ENCODE measurements at regions not wholly inside any gene's neighbourhood (a gene's known extent, or its start where the extent isn't known, plus 50 kb on each side); places are given as distances from the start of the nearest gene placed in this dataset.
"Not testable (repeated sequence)": the region's sequence is repeated elsewhere in the genome, so short reads cannot be mapped to it uniquely, and the experiment has no call there.

GRCh38 chr2:126952216-126952615 is 53.5 kb downstream of the TEX51 start:
- DNase-seq: no peak

GRCh38 chr2:126953483-126953882 is 54.8 kb downstream of the TEX51 start:
- DNase-seq: no peak

- no peak for DNase-seq
These were observed 56.1 kb downstream of the TEX51 start for GRCh38 chr2:126954831-126955230.

GRCh38 chr2:126956773-126957172 is 58.1 kb downstream of the TEX51 start:
- not testable (repeated sequence) for DNase-seq

- DNase-seq: no peak
These were observed 64.7 kb downstream of the TEX51 start for GRCh38 chr2:126963390-126963789.

GRCh38 chr2:126966601-126967000 is 67.9 kb downstream of the TEX51 start:
- no peak for DNase-seq

GRCh38 chr2:126970583-126970982 is 71.9 kb downstream of the TEX51 start:
- DNase-seq: no peak

- DNase-seq: no peak
These were observed 72.4 kb downstream of the TEX51 start for GRCh38 chr2:126971162-126971480.

- DNase-seq: peak; percentile 65
These were observed 73.0 kb downstream of the TEX51 start for GRCh38 chr2:126971481-126972278.

GRCh38 chr2:126972279-126972626 is 73.6 kb downstream of the TEX51 start:
- no peak for DNase-seq

- DNase-seq: no peak
These were observed 75.1 kb downstream of the TEX51 start for GRCh38 chr2:126973745-126974144.

- DNase-seq: no peak
These were observed 77.3 kb downstream of the TEX51 start for GRCh38 chr2:126975671-126976655.

- no peak for DNase-seq
These were observed 78.1 kb downstream of the TEX51 start for GRCh38 chr2:126976721-126977328.

- DNase-seq: no peak
These were observed 79.6 kb downstream of the TEX51 start for GRCh38 chr2:126978333-126978732.

- DNase-seq: no peak
These were observed 80.6 kb downstream of the TEX51 start for GRCh38 chr2:126979039-126980003.

GRCh38 chr2:126981476-126981875 is 82.8 kb downstream of the TEX51 start:
- DNase-seq: no peak

- no peak for DNase-seq
These were observed 84.2 kb downstream of the TEX51 start for GRCh38 chr2:126982935-126983334.

GRCh38 chr2:126986631-126987187 is 88.0 kb downstream of the TEX51 start:
- no peak for DNase-seq

GRCh38 chr2:126988482-126988881 is 89.8 kb downstream of the TEX51 start:
- no peak for DNase-seq

GRCh38 chr2:126989064-126989463 is 90.4 kb downstream of the TEX51 start:
- DNase-seq: not testable (repeated sequence)

GRCh38 chr2:126990200-126990599 is 91.5 kb downstream of the TEX51 start:
- DNase-seq: no peak

All from CD4-positive, alpha-beta T cell treated with Interleukin-12 subunit alpha and Interleukin-12 subunit beta, for 1 hour (primary cell).